Right cardiac atrium (tissue), 5 donors: ENCODE measurements at regions not wholly inside any gene's neighbourhood (a gene's known extent, or its start where the extent isn't known, plus 50 kb on each side); places are given as distances from the start of the nearest gene placed in this dataset.
A peak's percentile ranks its signal among the peaks of the same experiment; 100 is the strongest.
"Not testable (repeated sequence)": the region's sequence is repeated elsewhere in the genome, so short reads cannot be mapped to it uniquely, and the experiment has no call there.

Experiments
- ATAC-seq, 2 donors: fragments of 200-7000 bp; cut with Tn5 transposase; one replicate each; pipeline versions ENCODE4 v1.8.0 to v1.9.1; 2020; ENCODE audit warnings: moderate library complexity in 2 of 2, mild to moderate bottlenecking in 1 of 2
- DNase-seq, 3 donors: peaks; one replicate each; pipeline ENCODE4 v3.0.0-alpha.2; 2020
- H3K27ac ChIP-seq: one replicate; pipeline ENCODE4 v1.5.1; 2013; ENCODE audit warnings: mild to moderate bottlenecking, low read length, control low read depth, moderate library complexity
- H3K27me3 ChIP-seq: one replicate; pipeline ENCODE4 v1.6.1; 2013; ENCODE audit not compliant: control insufficient read depth, insufficient read depth
- H3K4me1 ChIP-seq: one replicate; pipeline ENCODE4 v1.6.1; 2013; ENCODE audit warnings: low read length; ENCODE audit not compliant: control insufficient read depth, insufficient read depth
- H3K4me3 ChIP-seq: one replicate; pipeline ENCODE4 v1.5.1; 2013; ENCODE audit warnings: low read length, control low read depth
- H3K9me3 ChIP-seq: one replicate; pipeline ENCODE4 v1.6.1; 2013; ENCODE audit warnings: low read length; ENCODE audit not compliant: control insufficient read depth
- WGBS: extraction: QIAGEN DNeasy Blood & Tissue Kit; methylation state at CpG from one replicate; pipeline ENCODE4 v1.1.7; 2013; 5-methylcytosine and 5-hydroxymethylcytosine counted together
- intact Hi-C, 4 donors: fragments of 100-400 bp; cut with DNase I; formaldehyde crosslinking; loops; one replicate each; pipeline versions ENCODE4 v1.11.0 to v1.14.0; 2022 to 2023
- donor health status: healthy with polysubstance abuse.
- donor health status: DM: no; HTN: yes; CAD: no.
- donor health status: DM: no; HTN: no; CAD: no.
- donor health status: DM: no; HTN: yes; CAD: no; lungs with severe emphysema.
- donor health status: DM: yes; HTN: yes; CAD: no.

DNA sequence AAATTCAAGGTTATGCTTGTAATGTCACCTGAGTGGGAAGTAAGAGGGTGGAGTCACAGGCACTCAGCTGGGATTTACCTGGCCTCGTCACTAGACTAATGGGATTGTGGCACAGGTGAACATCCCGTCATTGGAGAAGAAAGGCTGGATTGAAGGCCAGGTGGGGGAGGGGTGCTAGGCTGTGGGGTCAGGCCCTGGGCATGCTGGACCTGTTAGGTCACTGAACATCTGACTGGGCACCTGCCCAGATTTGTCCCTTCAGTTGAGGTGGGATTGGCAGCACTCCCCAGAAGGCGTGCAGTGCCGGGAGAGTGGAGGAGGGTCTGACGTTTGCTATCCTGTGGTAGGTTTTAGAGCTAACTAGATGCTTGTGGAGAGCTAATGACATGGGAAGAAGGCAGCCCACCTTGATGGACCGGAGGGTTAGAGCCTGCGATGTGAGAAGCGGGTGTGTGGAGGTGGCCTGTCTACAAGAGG is 161.5 kb upstream of the ZNF267 start:
- WGBS: 92% methylated on average over 8 of the region's 8 CpGs
- intact Hi-C loops: no loop called here
- H3K4me3 ChIP-seq: no peak overlapping the region

DNA sequence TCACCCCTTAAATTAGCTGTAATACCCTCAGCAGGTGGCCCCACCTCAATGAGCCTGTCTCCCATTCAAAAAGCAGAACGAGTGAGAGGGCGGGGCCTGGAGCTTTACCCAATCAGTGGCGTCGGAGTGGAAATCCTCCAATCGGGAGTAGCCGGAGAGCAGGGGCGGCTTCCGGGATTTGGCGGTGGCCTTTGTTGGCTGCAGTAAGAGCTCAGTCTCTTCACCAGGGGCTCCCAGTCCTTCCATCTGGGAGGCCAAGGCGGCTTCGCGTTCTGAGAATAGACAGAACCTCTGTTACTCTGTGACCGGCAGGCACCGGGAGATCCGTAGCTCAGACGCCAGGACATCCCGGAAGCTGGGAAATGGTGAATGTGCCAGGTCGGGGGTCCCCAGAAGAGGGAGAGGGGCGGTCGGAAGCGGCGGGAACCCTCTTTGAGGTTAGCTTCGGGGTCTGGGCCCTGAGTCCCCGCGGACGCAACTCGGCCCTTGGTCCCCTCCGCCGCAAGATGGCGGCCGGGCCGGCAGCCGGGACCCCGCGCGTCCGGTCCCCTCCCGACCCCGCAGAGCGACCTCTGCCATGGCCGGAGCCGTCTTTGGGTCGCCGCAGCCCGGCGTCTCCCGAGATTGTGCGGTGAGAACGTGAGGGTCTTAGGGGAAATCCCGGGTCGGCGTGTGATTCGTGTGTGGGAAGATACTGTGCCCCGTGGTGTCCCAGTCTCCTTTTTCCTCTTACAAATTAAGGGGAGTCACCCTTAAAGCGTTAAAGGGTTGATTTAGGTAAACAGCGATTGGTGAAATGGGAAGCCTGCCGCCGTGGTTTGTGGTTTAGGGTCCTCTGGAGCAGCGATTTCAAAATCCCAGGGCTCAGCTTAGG is 160.3 kb upstream of the ZNF267 start:
- Histone ChIP-seq H3K27me3 (no peaks in the 10 kb centered on the region), H3K4me3 (peak overlapping the region; percentile 93), H3K9me3 (no peaks in the 10 kb centered on the region), H3K4me1 (peaks cover 7% of the 10 kb centered on the region), H3K27ac (peak overlapping the region; percentile 96)
- intact Hi-C loops: no loop called here
- ATAC-seq (peak; percentile 96 to 98), DNase-seq (peak; percentile 94 to 98 (median 96))
- under 1% methylated on average over 59 of the region's 59 CpGs for WGBS

More for the DNA sequence above, 161.5 kb upstream of the ZNF267 start:
- Histone ChIP-seq H3K27me3 (no peaks in the 10 kb centered on the region), H3K27ac (no peak overlapping the region), H3K9me3 (no peaks in the 10 kb centered on the region), H3K4me1 (peaks cover 7% of the 10 kb centered on the region)
- DNase-seq (no peak), ATAC-seq (no peak)

DNA sequence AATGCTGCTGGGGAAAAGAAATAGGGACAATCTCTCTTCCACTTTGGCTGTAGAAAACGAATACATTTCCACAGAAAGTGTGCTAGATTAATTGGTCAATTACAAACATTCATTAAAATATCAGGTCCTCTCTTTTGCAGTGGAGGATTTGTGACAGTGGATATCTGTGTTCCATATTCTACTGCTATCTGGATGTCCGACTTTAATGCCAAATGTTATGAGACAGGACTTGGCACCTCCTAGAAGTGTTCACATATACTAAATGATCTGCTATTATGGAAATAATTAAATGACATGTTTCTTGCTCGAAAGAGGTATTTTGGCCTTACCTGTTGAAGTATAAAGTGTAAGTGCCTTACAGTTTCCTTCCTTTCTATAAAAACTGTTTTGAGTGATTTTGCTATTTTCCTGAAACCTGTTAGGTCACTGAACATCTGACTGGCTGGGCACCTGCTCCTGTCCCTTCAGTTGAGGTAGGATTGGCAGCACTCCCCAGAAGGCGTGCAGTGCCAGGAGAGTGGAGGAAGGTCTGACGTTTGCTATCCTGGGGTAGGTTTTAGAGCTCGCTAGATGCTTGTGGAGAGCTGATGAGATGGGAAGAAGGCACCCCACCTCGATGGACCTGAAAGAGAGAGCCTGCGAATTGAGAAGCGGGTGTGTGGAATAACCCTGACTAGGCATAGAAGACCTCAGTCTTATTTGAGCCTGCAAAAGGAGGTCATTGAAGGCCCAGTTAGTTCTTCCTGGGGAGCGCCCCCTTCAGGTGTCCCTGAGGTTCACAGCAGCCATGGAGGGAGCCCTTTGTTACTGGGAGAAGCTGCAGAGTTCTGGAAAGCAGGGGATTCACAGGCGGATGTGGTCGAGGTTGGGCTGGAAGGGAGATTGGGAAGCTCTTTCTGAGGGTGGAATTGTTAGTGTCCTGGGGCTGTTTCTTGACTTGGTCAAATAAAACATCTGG is 159.4 kb upstream of the ZNF267 start:
- Histone ChIP-seq H3K27me3 (no peaks in the 10 kb centered on the region), H3K27ac (peak overlapping the region; percentile 96), H3K4me1 (peaks cover 11% of the 10 kb centered on the region), H3K4me3 (peak overlapping the region; percentile 93), H3K9me3 (no peaks in the 10 kb centered on the region)
- no peak for DNase-seq
- WGBS: 53% methylated on average over 12 of the region's 12 CpGs
- intact Hi-C loops: no loop called here
- no peak for ATAC-seq

DNA sequence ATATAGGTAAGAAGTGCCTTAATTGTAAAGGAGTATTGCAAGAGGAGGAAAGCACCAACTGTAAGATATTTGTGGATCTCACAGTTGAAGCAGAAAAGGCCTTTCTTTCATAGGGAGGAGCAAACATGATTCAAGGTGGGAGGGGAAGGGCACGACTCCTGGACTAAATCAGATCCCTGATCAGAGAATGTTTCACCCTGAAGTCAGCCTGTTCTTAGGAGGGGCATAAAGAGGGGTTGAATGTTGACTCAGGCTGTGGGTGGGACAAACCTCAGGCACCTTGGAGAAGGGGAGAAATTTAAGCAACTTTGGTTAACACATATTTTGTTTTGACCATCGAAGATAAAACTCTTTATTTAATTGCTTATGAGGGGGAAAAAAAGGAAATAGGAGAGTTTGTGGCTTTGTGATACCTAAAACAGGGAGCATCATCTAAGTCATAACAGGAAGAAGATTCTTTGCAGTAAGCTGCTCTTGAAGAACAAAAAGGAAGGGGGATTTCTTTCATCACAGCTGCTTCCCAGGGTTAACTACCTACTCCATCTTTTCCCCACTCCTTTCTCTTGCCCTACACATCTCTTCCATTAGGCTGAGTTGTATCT is 158.6 kb upstream of the ZNF267 start:
- DNase-seq (no peak), ATAC-seq (no peak)
- Histone ChIP-seq H3K27ac (no peak overlapping the region), H3K4me1 (peaks cover 14% of the 10 kb centered on the region), H3K27me3 (no peaks in the 10 kb centered on the region), H3K9me3 (no peaks in the 10 kb centered on the region), H3K4me3 (no peak overlapping the region)
- WGBS: 79% methylated on average over 2 of the region's 2 CpGs
- intact Hi-C loops: no loop called here

DNA sequence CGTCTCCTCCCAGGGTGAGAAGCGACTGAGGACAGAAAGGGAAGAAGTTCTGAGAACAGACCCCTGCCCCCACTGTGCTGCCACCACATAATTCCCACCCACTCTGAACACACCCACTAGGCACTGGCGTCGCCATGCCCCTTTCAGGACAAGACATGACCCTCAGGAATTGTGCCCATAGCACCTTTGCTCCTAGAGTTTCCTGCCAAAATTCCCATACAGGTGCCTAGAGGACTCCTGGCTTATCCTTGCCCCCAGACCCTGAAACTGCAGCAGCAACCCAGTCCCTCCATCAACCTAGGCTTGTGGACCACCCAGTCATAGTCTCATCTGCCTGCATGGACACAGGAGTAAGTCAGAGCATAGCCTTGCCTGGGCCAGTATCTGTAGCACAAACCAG is 157.7 kb upstream of the ZNF267 start:
- DNase-seq (no peak), ATAC-seq (no peak)
- peaks cover 16% of the 10 kb centered on the region for H3K4me1 ChIP-seq
- H3K4me3 ChIP-seq: no peak overlapping the region
- H3K27ac ChIP-seq: no peak overlapping the region
- intact Hi-C loops: no loop called here
- H3K9me3 ChIP-seq: no peaks in the 10 kb centered on the region
- no peaks in the 10 kb centered on the region for H3K27me3 ChIP-seq
- WGBS: 93% methylated on average over 4 of the region's 4 CpGs

DNA sequence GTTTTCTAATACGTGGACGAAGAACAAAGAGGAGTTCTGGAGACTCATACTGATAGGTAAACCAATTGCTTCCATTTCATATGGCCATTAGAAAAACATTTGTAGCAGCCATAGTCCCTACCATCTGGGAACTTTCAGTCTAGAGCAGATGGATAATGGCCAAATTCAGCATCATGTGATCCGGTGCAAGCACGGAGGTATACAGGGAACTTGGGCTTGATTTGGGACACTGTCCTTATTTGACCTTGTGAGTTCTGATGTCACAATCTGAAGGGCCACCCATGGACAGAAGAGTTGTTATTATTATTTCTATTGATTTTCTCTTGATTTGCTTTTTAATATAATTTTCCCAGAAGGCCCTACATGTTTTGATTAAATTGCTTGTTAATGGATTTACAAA is 154.6 kb upstream of the ZNF267 start:
- peaks cover 16% of the 10 kb centered on the region for H3K4me1 ChIP-seq
- WGBS: 54% methylated on average over 4 of the region's 4 CpGs

DNA sequence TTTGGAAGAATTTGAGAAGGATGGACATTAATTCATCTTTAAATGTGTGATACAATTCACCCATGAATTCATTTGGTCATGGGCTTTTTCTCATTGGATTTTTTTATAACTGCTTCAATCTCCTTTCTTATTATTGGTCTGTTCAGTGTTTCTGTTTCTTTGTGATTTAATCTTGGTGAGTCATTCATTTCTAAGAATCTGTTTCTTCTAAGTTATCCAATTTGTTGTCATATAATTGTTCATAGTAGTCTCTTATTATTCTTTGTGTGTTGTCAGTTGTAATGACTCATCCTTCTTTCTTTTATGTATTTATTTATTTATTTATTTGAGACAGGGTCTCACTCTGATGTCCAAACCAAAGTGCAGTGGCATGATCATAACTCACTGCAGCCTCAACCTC is 146.1 kb upstream of the ZNF267 start:
- Histone ChIP-seq H3K4me1 (no peaks in the 10 kb centered on the region), H3K9me3 (no peaks in the 10 kb centered on the region), H3K27ac (no peak overlapping the region), H3K4me3 (no peak overlapping the region), H3K27me3 (no peaks in the 10 kb centered on the region)
- DNase-seq: no peak
- intact Hi-C loops: no loop called here
- ATAC-seq: no peak

More for the DNA sequence above, 154.6 kb upstream of the ZNF267 start:
- DNase-seq (no peak), ATAC-seq (no peak)
- intact Hi-C loops: no loop called here
- no peaks in the 10 kb centered on the region for H3K9me3 ChIP-seq
- H3K27ac ChIP-seq: no peak overlapping the region
- H3K27me3 ChIP-seq: no peaks in the 10 kb centered on the region
- no peak overlapping the region for H3K4me3 ChIP-seq

DNA sequence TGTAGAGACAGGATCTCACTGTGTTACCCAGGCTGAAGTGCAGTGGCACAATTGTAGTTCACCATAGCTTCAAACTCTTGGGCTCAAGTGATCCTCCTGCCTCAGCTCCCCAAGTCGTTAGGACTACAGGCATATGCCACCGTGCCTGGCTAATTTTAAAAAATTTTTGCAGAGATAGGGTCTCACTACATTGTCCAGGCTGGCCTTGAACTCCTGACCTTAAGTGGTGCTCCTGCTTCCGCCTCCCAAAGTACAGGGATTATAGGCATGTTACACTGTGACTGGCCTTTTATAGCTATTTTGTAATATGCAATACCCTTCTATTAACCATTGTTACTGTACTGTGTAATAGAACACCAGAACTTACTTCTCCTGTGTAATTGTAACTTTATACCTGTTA is 139.3 kb upstream of the ZNF267 start:
- intact Hi-C loops: no loop called here
- no peaks in the 10 kb centered on the region for H3K4me1 ChIP-seq
- ATAC-seq (no peak), DNase-seq (no peak)
- 96% methylated on average over 3 of the region's 3 CpGs for WGBS
- no peak overlapping the region for H3K27ac ChIP-seq
- H3K27me3 ChIP-seq: no peaks in the 10 kb centered on the region
- no peaks in the 10 kb centered on the region for H3K9me3 ChIP-seq
- H3K4me3 ChIP-seq: no peak overlapping the region

DNA sequence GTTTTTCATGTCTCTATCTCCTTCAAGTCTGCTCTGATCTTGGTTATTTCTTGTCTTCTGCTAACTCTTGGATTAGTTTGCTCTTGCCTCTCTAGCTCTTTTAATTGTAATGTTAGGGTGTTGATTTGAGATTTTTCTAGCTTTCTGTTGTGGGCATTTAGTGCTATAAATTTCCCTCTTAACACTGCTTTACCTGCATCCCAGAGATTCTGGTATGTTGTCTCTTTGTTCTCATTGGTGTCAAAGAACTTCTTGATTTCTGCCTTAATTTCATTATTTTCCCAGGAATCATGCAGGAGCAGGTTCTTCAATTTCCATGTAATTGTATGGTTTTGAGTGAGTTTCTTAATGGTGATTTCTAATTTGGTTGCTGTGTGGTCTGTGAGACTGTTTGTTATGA is 128.5 kb upstream of the ZNF267 start:
- ATAC-seq, intact Hi-C loops, H3K4me1 ChIP-seq, H3K27me3 ChIP-seq, H3K4me3 ChIP-seq, H3K27ac ChIP-seq, DNase-seq: not testable (repeated sequence)
- peaks cover 14% of the 10 kb centered on the region for H3K9me3 ChIP-seq

DNA sequence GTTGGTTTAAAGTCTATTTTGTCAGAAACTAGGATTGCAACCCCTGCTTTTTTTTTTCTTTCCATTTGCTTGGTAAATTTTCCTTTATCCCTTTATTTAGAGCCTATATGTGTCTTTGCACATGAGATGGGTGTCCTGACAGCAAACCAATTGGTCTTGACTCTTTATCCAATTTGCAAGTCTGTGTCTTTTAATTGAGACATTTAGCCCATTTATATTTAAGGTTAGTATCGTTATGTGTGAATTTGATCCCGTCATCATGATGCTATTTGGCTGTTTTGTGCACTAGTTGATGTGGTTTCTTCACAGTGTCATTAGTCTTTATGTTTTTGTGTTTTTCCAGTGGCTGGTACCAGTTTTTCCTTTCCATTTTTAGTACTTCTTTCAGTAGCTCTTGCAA is 127.7 kb upstream of the ZNF267 start:
- Histone ChIP-seq H3K27ac (no peak overlapping the region), H3K4me1 (no peaks in the 10 kb centered on the region), H3K4me3 (no peak overlapping the region), H3K27me3 (no peaks in the 10 kb centered on the region), H3K9me3 (peaks cover 14% of the 10 kb centered on the region)
- intact Hi-C loops: no loop called here
- no peak for DNase-seq
- no peak for ATAC-seq
- over 99% methylated on average over 2 of the region's 2 CpGs for WGBS
